ENCODE measurements at regions not wholly inside any gene's neighbourhood (a gene's known extent, or its start where the extent isn't known, plus 50 kb on each side); places are given as distances from the start of the nearest gene placed in this dataset.
A peak's percentile ranks its signal among the peaks of the same experiment; 100 is the strongest.

DNA sequence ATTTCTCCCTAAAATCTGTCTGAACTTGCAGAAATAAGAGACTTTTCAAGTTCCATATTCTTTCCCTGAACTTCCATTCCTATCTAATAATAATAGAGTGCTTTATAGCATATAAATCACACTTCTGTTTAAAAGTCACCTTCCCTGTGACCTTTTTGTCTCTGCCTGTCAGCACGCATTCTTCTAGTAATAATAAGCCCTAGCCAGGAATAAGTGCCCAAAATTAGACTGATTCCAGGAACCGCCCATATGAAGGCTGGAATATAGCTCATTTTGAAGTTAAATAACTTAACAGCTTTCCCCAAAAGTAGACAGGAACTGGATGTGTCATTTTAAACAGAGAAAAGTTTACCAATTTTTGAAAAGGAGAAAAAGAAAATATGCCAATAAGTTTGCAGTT lies 576.5 kb downstream of the EPHA4 start:
- H3K9me3 ChIP-seq (ENCODE audit: low read depth) = no peaks in the 10 kb centered on the region
- no peaks in the 10 kb centered on the region for H4K20me1 ChIP-seq (ENCODE audit: insufficient read depth)
- H3K27ac ChIP-seq = no peak overlapping the region
- H3K9me2 ChIP-seq (ENCODE audit: insufficient read depth) = no peaks in the 10 kb centered on the region
- DNase-seq = no peak
- in situ Hi-C loops (cut with MboI) = no loop called here
- no peaks in the 10 kb centered on the region for H3F3A ChIP-seq (ENCODE audit: insufficient read depth)
- TF ChIP-seq EZH2phosphoT487 (IDR thresholded peaks at IDR 0.05; ENCODE audit: insufficient read depth, low read depth) (no peak), EZH2 (IDR thresholded peaks at IDR 0.05; ENCODE audit: insufficient read depth, poor library complexity, severe bottlenecking) (no peak)
- no peaks in the 10 kb centered on the region for H3K36me3 ChIP-seq (ENCODE audit: low read depth)
- no peaks in the 10 kb centered on the region; the same call in 1 of the 2 replicates for H3K27me3 ChIP-seq (replicated peaks; ENCODE audit: insufficient read depth)
- H2AFZ ChIP-seq = no peak overlapping the region
- H3K4me1 ChIP-seq (ENCODE audit: insufficient read depth) = peaks cover 10% of the 10 kb centered on the region; the same call in 1 of the 2 replicates
- H3K4me2 ChIP-seq (ENCODE audit: unreplicated experiment) = no peak overlapping the region
- H3K79me2 ChIP-seq (ENCODE audit: insufficient read depth) = no peaks in the 10 kb centered on the region
- no peak overlapping the region for H3K4me3 ChIP-seq
- WGBS, 2 experiments (ENCODE audit: low coverage in 1 of 2, low lambda C conversion rate in 2 of 2, missing lambda C conversion rate in 2 of 2) = 52 to 55% methylated on average over 2 of the region's 2 CpGs
- no peak overlapping the region for H3K9ac ChIP-seq

DNA sequence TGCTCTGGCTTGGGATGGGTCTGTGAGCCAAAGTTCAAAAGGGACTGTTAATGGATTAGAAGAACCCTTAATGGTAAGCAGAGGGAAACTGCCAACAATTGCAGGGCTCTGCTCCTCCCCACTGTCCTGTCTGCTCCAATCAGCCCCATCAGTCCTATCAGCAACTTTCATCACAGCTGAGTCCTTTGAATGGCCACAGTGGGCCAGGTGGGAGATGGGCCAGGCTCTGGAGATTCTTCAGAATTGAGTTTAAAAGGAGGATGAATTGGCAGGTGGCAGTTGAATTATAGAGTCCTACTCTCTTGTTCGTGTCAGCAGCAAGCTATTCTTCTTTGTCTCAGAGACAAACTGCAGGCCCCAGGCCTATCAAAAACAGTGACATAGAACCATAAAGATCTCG lies 573.9 kb downstream of the EPHA4 start:
- DNase-seq = no peak
- Histone ChIP-seq H3K27me3 (replicated peaks; ENCODE audit: insufficient read depth) (no peaks in the 10 kb centered on the region), H3K36me3 (ENCODE audit: low read depth) (no peaks in the 10 kb centered on the region), H3F3A (ENCODE audit: insufficient read depth) (no peaks in the 10 kb centered on the region), H2AFZ (no peak overlapping the region), H3K4me1 (ENCODE audit: insufficient read depth) (peaks cover 10% of the 10 kb centered on the region; the same call in 1 of the 2 replicates), H4K20me1 (ENCODE audit: insufficient read depth) (no peaks in the 10 kb centered on the region), H3K9me3 (ENCODE audit: low read depth) (no peaks in the 10 kb centered on the region), H3K79me2 (ENCODE audit: insufficient read depth) (no peaks in the 10 kb centered on the region), H3K9me2 (ENCODE audit: insufficient read depth) (0 out of 2 replicates have a peak, but pooled peaks cover 4% of the 10 kb centered on the region), H3K4me3 (no peak overlapping the region), H3K9ac (no peak overlapping the region), H3K4me2 (ENCODE audit: unreplicated experiment) (no peak overlapping the region), H3K27ac (no peak overlapping the region)
- 49 to 59% methylated on average over 2 of the region's 2 CpGs for WGBS, 2 experiments (ENCODE audit: low coverage in 1 of 2, low lambda C conversion rate in 2 of 2, missing lambda C conversion rate in 2 of 2)
- in situ Hi-C loops (cut with MboI) = no loop called here
- TF ChIP-seq EZH2 (IDR thresholded peaks at IDR 0.05; ENCODE audit: insufficient read depth, poor library complexity, severe bottlenecking) = no peak

DNA sequence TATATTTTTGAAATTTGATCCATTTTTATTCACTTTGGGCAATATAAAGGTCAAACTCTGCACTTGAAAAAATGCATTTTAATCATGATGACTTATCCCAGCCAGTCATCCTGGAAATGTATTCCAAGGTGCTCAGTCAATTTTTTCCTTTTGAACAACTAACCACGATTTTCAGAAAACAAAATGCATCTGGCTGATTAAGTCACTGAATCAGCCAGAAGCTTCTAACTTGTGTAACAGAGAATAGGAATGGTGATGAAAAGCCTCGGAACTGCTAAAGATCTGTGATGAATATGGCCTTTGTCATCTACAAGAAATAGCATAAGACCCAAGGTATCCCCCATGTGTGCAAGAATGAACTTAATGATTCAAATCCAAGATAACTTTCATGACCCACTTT lies 572.7 kb downstream of the EPHA4 start:
- no peaks in the 10 kb centered on the region for H3K9me3 ChIP-seq (ENCODE audit: low read depth)
- H3K4me2 ChIP-seq (ENCODE audit: unreplicated experiment) = no peak overlapping the region
- H3F3A ChIP-seq (ENCODE audit: insufficient read depth) = no peaks in the 10 kb centered on the region
- H3K27me3 ChIP-seq (replicated peaks; ENCODE audit: insufficient read depth) = no peaks in the 10 kb centered on the region
- H3K4me1 ChIP-seq (ENCODE audit: insufficient read depth) = peaks cover 10% of the 10 kb centered on the region; the same call in 1 of the 2 replicates
- DNase-seq = peak; percentile 63
- no peak overlapping the region for H3K4me3 ChIP-seq
- no peak overlapping the region for H2AFZ ChIP-seq
- no peaks in the 10 kb centered on the region for H4K20me1 ChIP-seq (ENCODE audit: insufficient read depth)
- no peaks in the 10 kb centered on the region for H3K36me3 ChIP-seq (ENCODE audit: low read depth)
- no peak for TF ChIP-seq EZH2 (IDR thresholded peaks at IDR 0.05; ENCODE audit: insufficient read depth, poor library complexity, severe bottlenecking)
- TF ChIP-seq EZH2phosphoT487 (IDR thresholded peaks at IDR 0.05; ENCODE audit: insufficient read depth, low read depth) = no peak
- H3K79me2 ChIP-seq (ENCODE audit: insufficient read depth) = no peaks in the 10 kb centered on the region
- WGBS, 2 experiments (ENCODE audit: low coverage in 1 of 2, low lambda C conversion rate in 2 of 2, missing lambda C conversion rate in 2 of 2) = 0 to 4% methylated on average over 2 of the region's 2 CpGs
- 0 out of 2 replicates have a peak, but pooled peaks cover 6% of the 10 kb centered on the region for H3K9me2 ChIP-seq (ENCODE audit: insufficient read depth)
- in situ Hi-C loops (cut with MboI) = no loop called here
- no peak overlapping the region for H3K9ac ChIP-seq
- no peak overlapping the region for H3K27ac ChIP-seq

DNA sequence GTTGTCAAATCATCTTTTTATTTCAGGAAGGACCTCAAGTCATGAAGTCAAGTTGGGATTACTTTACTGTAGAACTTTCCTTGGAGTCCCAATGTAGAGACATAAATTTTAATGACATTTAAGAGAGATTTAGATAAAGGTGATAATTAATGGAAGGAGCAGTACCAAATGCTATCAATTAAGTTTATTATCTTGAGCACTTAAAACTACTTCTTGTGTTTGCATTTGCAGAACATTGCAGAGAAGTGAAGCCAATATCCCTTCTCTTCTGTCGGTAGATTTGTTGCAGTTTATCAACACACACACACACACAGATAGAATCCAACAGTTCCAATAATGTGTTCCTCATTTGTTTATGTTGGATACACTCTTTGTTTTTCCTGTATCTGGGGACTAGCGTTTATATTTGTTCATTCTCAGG lies 570.7 kb downstream of the EPHA4 start:
- whole genome bisulfite sequencing, 2 experiments (ENCODE audit: low coverage in 1 of 2, low lambda C conversion rate in 2 of 2, missing lambda C conversion rate in 2 of 2) = 12 to 24% methylated on average over 2 of the region's 2 CpGs

More for the DNA sequence above, 570.7 kb downstream of the EPHA4 start:
- Histone ChIP-seq H3K36me3 (ENCODE audit: low read depth) (no peaks in the 10 kb centered on the region), H2AFZ (no peak overlapping the region), H3F3A (ENCODE audit: insufficient read depth) (no peaks in the 10 kb centered on the region), H3K4me1 (ENCODE audit: insufficient read depth) (peaks cover 10% of the 10 kb centered on the region; the same call in 1 of the 2 replicates), H3K9me2 (ENCODE audit: insufficient read depth) (0 out of 2 replicates have a peak, but pooled peaks cover 6% of the 10 kb centered on the region), H4K20me1 (ENCODE audit: insufficient read depth) (no peaks in the 10 kb centered on the region), H3K27me3 (replicated peaks; ENCODE audit: insufficient read depth) (no peaks in the 10 kb centered on the region), H3K27ac (no peak overlapping the region), H3K4me3 (no peak overlapping the region), H3K9me3 (ENCODE audit: low read depth) (no peaks in the 10 kb centered on the region), H3K9ac (no peak overlapping the region), H3K4me2 (ENCODE audit: unreplicated experiment) (no peak overlapping the region), H3K79me2 (ENCODE audit: insufficient read depth) (no peaks in the 10 kb centered on the region)
- in situ Hi-C loops (cut with MboI) = no loop called here
- DNase-seq = no peak
- TF ChIP-seq EZH2phosphoT487 (IDR thresholded peaks at IDR 0.05; ENCODE audit: insufficient read depth, low read depth) (no peak), EZH2 (IDR thresholded peaks at IDR 0.05; ENCODE audit: insufficient read depth, poor library complexity, severe bottlenecking) (no peak)
